ENCODE measurements at regions not wholly inside any gene's neighbourhood (a gene's known extent, or its start where the extent isn't known, plus 50 kb on each side); places are given as distances from the start of the nearest gene placed in this dataset.
A peak's percentile ranks its signal among the peaks of the same experiment; 100 is the strongest.
"Not testable (repeated sequence)": the region's sequence is repeated elsewhere in the genome, so short reads cannot be mapped to it uniquely, and the experiment has no call there.

- intact Hi-C loops (cut with DNase I): no loop called here
- no peak for DNase-seq
Observed at GRCh38 chr2:236632295-236633218, 62.9 kb downstream of the ACKR3 start.

GRCh38 chr2:236633219-236633570, 63.6 kb downstream of the ACKR3 start:
- DNase-seq: no peak
- intact Hi-C loops (cut with DNase I): no loop called here

- intact Hi-C loops (cut with DNase I): no loop called here
- DNase-seq: peak in 1 of 10 donors; percentile 67
Observed at GRCh38 chr2:236633775-236634560, 64.3 kb downstream of the ACKR3 start.

GRCh38 chr2:236636261-236636660, 66.6 kb downstream of the ACKR3 start:
- DNase-seq: no peak
- intact Hi-C loops (cut with DNase I): no loop called here

GRCh38 chr2:236636714-236637470, 67.3 kb downstream of the ACKR3 start:
- intact Hi-C loops (cut with DNase I): no loop called here
- DNase-seq: peak in 1 of 10 donors; percentile 12

GRCh38 chr2:236637686-236638569, 68.3 kb downstream of the ACKR3 start:
- DNase-seq: peak in 1 of 10 donors; percentile 10
- intact Hi-C loops (cut with DNase I): no loop called here

GRCh38 chr2:236638707-236639106, 69.1 kb downstream of the ACKR3 start:
- no peak for DNase-seq
- intact Hi-C loops (cut with DNase I): no loop called here

GRCh38 chr2:236639461-236640235, 70.0 kb downstream of the ACKR3 start:
- intact Hi-C loops (cut with DNase I): no loop called here
- no peak for DNase-seq

- no peak for DNase-seq
- intact Hi-C loops (cut with DNase I): no loop called here
Observed at GRCh38 chr2:236641051-236641726, 71.6 kb downstream of the ACKR3 start.

- intact Hi-C loops (cut with DNase I): no loop called here
- no peak for DNase-seq
Observed at GRCh38 chr2:236642125-236642524, 72.5 kb downstream of the ACKR3 start.

- DNase-seq: no peak
- intact Hi-C loops (cut with DNase I): no loop called here
Observed at GRCh38 chr2:236642584-236643291, 73.1 kb downstream of the ACKR3 start.

GRCh38 chr2:236643480-236643879, 73.9 kb downstream of the ACKR3 start:
- no peak for DNase-seq
- intact Hi-C loops (cut with DNase I): no loop called here

- intact Hi-C loops (cut with DNase I): no loop called here
Observed at GRCh38 chr2:236644067-236644466, 74.4 kb downstream of the ACKR3 start.

GRCh38 chr2:236644502-236644911, 74.9 kb downstream of the ACKR3 start:
- intact Hi-C loops (cut with DNase I): no loop called here

More at GRCh38 chr2:236644067-236644466, 74.4 kb downstream of the ACKR3 start:
- no peak for DNase-seq

GRCh38 chr2:236645141-236645540, 75.5 kb downstream of the ACKR3 start:
- DNase-seq; intact Hi-C loops (cut with DNase I): not testable (repeated sequence)

More at GRCh38 chr2:236644502-236644911, 74.9 kb downstream of the ACKR3 start:
- no peak for DNase-seq

- no peak for DNase-seq
- intact Hi-C loops (cut with DNase I): no loop called here
Observed at GRCh38 chr2:236646441-236646840, 76.8 kb downstream of the ACKR3 start.

- no peak for DNase-seq
- intact Hi-C loops (cut with DNase I): no loop called here
Observed at GRCh38 chr2:236646871-236647270, 77.2 kb downstream of the ACKR3 start.

GRCh38 chr2:236647621-236648020, 78.0 kb downstream of the ACKR3 start:
- no peak for DNase-seq
- intact Hi-C loops (cut with DNase I): no loop called here
